HG02938 (cell line): ENCODE measurements at regions not wholly inside any gene's neighbourhood (a gene's known extent, or its start where the extent isn't known, plus 50 kb on each side); places are given as distances from the start of the nearest gene placed in this dataset.
A peak's percentile ranks its signal among the peaks of the same experiment; 100 is the strongest.

Experiments used
- ATAC-seq: cut with Tn5 transposase; IDR thresholded peaks from one replicate; pipeline ENCODE4 v1.9.1; 2021; ENCODE audit warnings: mild to moderate bottlenecking, moderate library complexity; ENCODE audit not compliant: unreplicated experiment

DNA sequence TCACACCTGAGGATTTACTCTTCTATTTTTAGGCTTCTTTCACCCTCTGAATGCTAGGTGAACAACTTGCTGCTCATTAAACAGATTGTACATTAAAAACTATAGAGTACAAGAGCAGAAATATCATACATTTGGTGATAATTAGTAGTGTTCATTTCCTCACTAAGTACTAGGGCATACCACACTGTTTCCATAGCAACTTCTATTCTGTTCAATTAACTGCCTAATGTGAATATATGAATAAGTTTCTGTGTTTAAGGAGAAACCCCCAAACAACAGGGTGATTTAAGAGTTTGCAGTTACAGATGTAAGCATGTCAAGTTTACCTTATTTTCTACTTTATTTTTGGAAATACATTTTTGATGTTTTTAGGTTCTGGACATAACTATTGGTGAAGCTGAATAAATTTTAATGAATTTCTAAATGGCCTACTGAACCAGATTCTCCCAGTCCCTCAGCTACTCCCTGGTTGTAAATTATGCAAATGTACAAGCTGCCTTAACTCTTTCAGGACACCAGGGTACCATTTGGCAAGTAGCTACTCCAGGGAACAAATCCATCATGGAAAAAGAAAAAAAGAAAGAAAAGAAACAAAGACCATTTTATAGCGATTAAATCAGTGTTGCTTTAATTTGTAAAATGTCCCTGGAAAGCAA, 199.8 kb upstream of the NAV3 start:
- no peak for ATAC-seq

- ATAC-seq: no peak
Observed at GRCh38 chr12:77630344-77630743, 200.3 kb upstream of the NAV3 start.

GRCh38 chr12:77629141-77629540, 201.6 kb upstream of the NAV3 start:
- ATAC-seq: no peak

DNA sequence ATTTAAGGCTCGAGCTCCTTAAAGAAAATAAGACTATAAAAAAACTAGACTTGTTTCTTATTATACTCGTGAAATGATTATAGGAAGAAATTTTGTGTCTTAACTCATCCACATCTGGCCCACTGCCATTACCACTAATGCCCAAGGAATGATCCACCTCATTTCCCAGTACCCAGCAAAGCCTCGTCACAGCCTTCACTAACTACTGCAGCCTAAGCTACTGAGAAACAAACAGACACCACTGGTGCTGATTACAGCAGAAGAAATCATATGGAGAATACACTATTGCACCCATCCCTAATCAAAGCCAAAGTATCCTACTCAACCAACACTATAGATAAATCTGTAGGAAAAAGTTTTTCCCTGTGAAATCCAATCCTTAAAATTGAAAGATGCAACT, 205.3 kb upstream of the NAV3 start:
- ATAC-seq: no peak

- ATAC-seq: no peak
Observed at GRCh38 chr12:77619425-77619824, 211.3 kb upstream of the NAV3 start.

- no peak for ATAC-seq
Observed at GRCh38 chr12:77617818-77618217, 212.9 kb upstream of the NAV3 start.

DNA sequence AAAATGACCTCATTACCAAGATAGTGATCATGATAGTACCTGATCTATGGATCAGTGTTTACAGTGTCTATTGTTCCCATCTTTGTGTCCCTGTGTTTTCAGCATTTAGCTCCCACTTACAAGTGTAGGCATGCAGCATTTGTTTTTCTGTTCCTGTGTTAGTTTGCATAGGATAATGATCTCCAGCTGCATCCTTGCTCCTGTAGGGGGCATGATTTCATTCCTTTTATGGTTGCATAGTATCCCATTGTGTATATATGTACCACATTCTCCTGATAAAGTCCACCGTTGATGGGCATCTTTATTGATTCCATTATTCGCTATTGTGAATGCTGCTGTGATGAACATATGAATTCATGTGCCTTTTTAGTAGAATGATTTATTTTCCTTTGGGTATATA, 215.4 kb upstream of the NAV3 start:
- no peak for ATAC-seq

DNA sequence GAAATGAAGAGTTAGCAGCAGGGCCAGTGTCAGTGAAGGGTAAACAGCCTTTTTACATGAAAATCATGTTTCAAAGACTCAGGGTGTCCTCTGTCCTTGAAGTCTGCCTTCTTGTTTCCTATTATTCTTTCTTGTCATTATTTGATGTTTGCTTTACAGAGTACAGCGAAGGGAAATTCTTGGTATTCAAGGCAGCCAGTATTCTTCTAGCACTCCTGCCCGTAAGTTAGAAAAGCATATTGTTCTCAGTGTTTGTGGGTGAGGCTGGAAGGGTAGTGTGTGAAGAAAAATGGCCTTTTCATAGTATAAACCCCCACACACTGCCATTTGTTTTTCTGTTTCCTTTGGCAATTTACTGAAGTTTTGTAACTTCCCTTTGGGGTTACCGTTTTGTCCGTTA, 217.3 kb upstream of the NAV3 start:
- ATAC-seq: no peak

GRCh38 chr12:77610446-77610845, 220.2 kb upstream of the NAV3 start:
- ATAC-seq: no peak

DNA sequence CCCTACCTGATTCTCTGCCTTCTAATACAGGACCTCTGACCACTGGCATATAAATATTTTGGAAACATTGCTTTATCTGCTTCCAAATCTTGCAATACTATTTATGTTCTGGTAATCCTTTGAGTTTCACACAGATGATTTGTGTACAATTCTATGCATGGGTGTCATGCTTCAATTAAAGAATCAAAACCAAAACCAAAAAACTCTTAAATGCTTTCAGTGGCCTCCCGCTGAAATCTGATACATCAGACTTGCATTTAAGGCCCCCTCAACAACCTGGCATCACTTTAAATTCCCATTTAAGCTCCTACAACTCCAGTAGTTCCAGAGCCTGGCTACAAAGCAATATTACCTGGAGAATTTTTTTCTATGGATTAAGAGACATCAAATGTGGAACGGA, 221.7 kb upstream of the NAV3 start:
- no peak for ATAC-seq

DNA sequence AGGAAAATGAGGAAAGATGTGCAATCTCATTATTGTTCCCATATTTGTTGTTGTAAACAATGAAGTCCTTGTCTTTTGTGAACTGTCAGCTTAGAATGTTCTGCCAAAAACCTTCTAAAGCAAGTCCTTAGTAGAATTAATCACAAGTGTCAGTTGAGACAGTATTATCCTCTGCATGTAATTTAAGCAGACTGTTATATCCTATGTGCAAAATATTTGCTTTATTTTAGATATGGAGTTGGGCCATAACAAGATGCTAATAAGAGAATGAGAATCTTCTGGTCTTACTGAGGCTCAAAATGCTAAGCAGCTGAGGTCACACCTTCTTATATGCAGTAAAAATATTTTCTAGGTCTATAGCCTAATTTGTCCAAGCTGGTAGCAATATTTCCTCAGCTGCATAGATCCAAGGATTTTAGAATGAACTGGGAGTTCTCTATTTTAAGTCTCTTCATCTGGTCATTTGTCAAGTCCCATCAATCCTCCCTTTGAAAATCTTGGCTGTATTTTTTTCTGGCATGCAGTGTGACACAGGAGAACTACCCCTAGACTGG, 222.3 kb upstream of the NAV3 start:
- ATAC-seq: no peak

DNA sequence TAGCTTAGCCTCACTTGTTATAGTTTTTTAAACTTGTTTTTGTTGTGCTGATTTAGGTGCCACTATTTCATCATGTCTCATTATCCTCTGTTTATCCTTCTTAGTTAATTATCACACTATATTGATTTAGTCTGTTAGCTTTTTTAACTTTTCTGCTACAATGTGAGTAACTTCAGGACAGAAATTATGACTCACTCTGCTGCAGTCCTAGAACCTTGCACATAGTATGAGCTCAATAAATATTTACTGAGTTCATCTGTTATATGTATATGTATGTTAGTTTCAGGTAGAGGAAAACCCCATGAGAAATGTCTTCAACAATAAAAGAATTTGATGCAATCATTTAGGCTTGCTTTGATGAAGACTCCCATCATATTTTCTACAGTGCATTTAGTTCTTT, 224.3 kb upstream of the NAV3 start:
- ATAC-seq: peak; percentile 64

- no peak for ATAC-seq
Observed at GRCh38 chr12:77603946-77604345, 226.7 kb upstream of the NAV3 start.

- peak; percentile 60 for ATAC-seq
Observed at GRCh38 chr12:77601069-77601468, 229.6 kb upstream of the NAV3 start.

- ATAC-seq: peak; percentile 4
Observed at GRCh38 chr12:77600468-77600843, 230.2 kb upstream of the NAV3 start.

- peak; percentile 83 for ATAC-seq
Observed at GRCh38 chr12:77599782-77600467, 230.8 kb upstream of the NAV3 start.

GRCh38 chr12:77594366-77594765, 236.3 kb upstream of the NAV3 start:
- ATAC-seq: no peak

DNA sequence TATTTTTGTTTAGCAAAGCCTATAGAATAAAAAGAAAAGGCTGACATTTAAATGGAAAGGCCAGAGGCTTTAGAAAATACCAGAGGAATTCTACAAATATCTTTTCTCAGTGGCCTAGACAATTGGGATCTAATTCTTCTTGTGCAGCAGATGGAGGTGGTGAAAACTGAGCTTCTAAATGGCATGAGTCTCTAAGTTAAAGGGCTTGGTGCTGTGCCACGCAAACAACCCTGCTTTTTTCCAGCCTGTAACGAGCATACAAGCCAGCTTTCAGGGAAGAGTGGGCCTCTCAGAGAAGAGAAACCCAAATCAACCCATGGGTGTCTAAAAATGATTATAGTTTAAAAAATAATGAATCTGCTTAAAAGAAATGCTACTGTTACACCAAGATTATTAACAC, 237.9 kb upstream of the NAV3 start:
- no peak for ATAC-seq

GRCh38 chr12:77591959-77592743, 238.5 kb upstream of the NAV3 start:
- ATAC-seq: no peak

GRCh38 chr12:77590306-77590705, 240.4 kb upstream of the NAV3 start:
- ATAC-seq: no peak

DNA sequence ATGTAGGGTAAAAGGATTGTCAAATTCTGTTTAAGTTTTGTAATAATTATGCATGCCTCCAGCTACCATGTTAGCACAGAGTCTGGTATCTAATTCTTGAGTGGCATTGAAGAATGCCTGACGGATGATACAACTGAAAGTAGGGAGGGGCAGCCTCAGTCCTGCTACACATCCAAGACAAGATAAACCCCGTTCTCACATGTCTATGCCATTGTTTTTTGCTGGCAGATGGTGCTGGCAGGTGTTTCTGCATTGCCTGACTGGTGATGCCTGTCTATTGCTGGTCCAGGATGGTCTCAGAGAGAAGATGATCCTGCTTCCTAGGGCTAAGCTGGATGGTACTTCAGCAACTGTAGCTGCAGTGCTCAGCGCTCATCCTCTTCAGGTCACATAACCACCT, 245.8 kb upstream of the NAV3 start:
- ATAC-seq: no peak
